22Rv1 (cell line): ENCODE measurements at regions not wholly inside any gene's neighbourhood (a gene's known extent, or its start where the extent isn't known, plus 50 kb on each side); places are given as distances from the start of the nearest gene placed in this dataset.

Source experiments
- H3K27ac ChIP-seq: fragments of 450-650 bp; 2 replicates; pipeline ENCODE4 v1.5.1; 2017
- CTCF ChIP-seq: fragments of 450-650 bp; IDR thresholded peaks from 2 replicates; pipeline ENCODE4 v1.5.1; 2017; ENCODE audit warnings: mild to moderate bottlenecking
- ZFX ChIP-seq: fragments of 450-650 bp; IDR thresholded peaks from 2 replicates; pipeline ENCODE4 v1.6.1; 2017; ENCODE audit warnings: antibody characterized with exemption, borderline replicate concordance

GRCh38 chr20:52294106-52294628, 102.6 kb upstream of the ZFP64 start:
- TF ChIP-seq ZFX: no peak
- TF ChIP-seq CTCF: no peak

GRCh38 chr20:52291109-52291508, 99.5 kb upstream of the ZFP64 start:
- no peak overlapping the region for H3K27ac ChIP-seq
- TF ChIP-seq ZFX (no peak), CTCF (no peak)

More at GRCh38 chr20:52294106-52294628, 102.6 kb upstream of the ZFP64 start:
- no peak overlapping the region for H3K27ac ChIP-seq

- no peak overlapping the region for H3K27ac ChIP-seq
- TF ChIP-seq CTCF (no peak), ZFX (no peak)
Observed at GRCh38 chr20:52290569-52290968, 99.0 kb upstream of the ZFP64 start.

- no peak overlapping the region for H3K27ac ChIP-seq
- no peak for TF ChIP-seq ZFX
- no peak for TF ChIP-seq CTCF
Observed at GRCh38 chr20:52289956-52290565, 98.5 kb upstream of the ZFP64 start.

GRCh38 chr20:52280407-52280806, 88.8 kb upstream of the ZFP64 start:
- TF ChIP-seq ZFX (no peak), CTCF (no peak)
- no peak overlapping the region for H3K27ac ChIP-seq

GRCh38 chr20:52279706-52280105, 88.1 kb upstream of the ZFP64 start:
- TF ChIP-seq CTCF (no peak), ZFX (no peak)
- H3K27ac ChIP-seq: no peak overlapping the region

- no peak overlapping the region for H3K27ac ChIP-seq
- TF ChIP-seq CTCF: no peak
Observed at GRCh38 chr20:52275181-52275691, 83.7 kb upstream of the ZFP64 start.
